Brain microvascular endothelial cell (primary cell): ENCODE measurements at regions not wholly inside any gene's neighbourhood (a gene's known extent, or its start where the extent isn't known, plus 50 kb on each side); places are given as distances from the start of the nearest gene placed in this dataset.

ENCODE experiments used
- DNase-seq: peaks from one replicate; pipeline ENCODE4 v3.0.0-alpha.2; 2020
- H3K27ac ChIP-seq: fragments of 250-450 bp; sonication (Bioruptor Pico); 2 replicates; pipeline ENCODE4 v1.5.1; 2020; ENCODE audit warnings: mild to moderate bottlenecking, moderate library complexity
- H3K27me3 ChIP-seq: fragments of 250-450 bp; sonication (Bioruptor Pico); replicated peaks from 2 replicates; pipeline ENCODE4 v1.5.1; 2020; ENCODE audit warnings: mild to moderate bottlenecking
- H3K36me3 ChIP-seq: fragments of 250-450 bp; sonication (Bioruptor Pico); replicated peaks from 2 replicates; pipeline ENCODE4 v1.5.1; 2020; ENCODE audit warnings: mild to moderate bottlenecking
- H3K4me3 ChIP-seq: 2 replicates; pipeline ENCODE4 v1.5.1; 2011; ENCODE audit warnings: low read depth, mild to moderate bottlenecking, control low read depth, low read length, moderate library complexity
- in situ Hi-C: cut with HindIII; loops from 2 replicates; pipeline ENCODE4 v1.10.0; 2017; ENCODE audit warnings: low sequenced_read_pairs, low pct_ligation_motif_present
- TF ChIP-seq, protein P1 (sequence below): IDR thresholded peaks from 2 replicates; pipeline ENCODE4 v1.5.1; 2011; ENCODE audit warnings: low read depth, mild to moderate bottlenecking, moderate library complexity, low read length, control low read depth, inconsistent platforms; ENCODE audit errors: missing control alignments

DNA sequence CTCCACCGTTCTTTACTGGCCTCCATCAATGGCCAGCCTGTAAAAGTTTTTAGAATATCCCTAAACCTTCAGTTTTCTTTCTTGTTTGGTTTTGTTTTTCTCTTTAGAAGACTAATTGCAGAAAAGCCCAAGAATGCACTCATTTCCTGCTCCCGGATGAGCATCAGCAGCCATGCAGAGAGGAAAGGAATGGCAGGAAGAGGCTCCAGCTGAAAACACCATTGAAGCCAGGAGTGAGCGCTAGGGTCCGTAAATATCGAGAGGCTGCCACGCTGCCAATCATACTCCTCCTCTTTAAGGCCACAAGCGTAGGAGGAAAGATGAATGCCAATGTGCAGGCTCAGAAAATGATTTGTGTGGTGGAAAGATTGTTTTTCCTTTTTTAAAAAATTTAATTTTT lies 57.4 kb upstream of the UBE2L5 start:
- Histone ChIP-seq H3K27me3 (no peaks in the 10 kb centered on the region), H3K4me3 (no peak overlapping the region), H3K36me3 (no peaks in the 10 kb centered on the region), H3K27ac (no peak overlapping the region)
- DNase-seq, result no peak
- in situ Hi-C loops, result no loop called here
- TF ChIP-seq, protein P1, sequence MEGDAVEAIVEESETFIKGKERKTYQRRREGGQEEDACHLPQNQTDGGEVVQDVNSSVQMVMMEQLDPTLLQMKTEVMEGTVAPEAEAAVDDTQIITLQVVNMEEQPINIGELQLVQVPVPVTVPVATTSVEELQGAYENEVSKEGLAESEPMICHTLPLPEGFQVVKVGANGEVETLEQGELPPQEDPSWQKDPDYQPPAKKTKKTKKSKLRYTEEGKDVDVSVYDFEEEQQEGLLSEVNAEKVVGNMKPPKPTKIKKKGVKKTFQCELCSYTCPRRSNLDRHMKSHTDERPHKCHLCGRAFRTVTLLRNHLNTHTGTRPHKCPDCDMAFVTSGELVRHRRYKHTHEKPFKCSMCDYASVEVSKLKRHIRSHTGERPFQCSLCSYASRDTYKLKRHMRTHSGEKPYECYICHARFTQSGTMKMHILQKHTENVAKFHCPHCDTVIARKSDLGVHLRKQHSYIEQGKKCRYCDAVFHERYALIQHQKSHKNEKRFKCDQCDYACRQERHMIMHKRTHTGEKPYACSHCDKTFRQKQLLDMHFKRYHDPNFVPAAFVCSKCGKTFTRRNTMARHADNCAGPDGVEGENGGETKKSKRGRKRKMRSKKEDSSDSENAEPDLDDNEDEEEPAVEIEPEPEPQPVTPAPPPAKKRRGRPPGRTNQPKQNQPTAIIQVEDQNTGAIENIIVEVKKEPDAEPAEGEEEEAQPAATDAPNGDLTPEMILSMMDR, result no peak

DNA sequence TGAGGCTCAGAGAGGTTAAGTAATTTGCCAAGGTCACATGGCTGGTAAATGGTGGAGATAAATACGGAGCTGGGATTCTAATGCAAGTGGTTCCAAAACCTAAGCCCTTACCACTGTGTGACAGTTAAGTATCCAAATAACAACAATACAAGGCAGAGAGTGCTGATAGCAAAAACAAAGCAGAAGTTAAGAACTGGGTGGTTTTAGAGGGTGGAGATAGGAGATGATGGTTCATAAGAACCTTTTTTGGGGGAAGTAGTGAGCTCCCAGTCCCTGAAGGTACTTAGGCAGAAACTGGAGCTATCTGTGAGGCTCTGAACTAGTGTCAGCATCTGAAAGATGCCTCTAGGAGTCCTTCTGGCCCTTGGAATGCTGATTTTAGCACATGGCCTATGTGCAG lies 56.2 kb upstream of the UBE2L5 start:
- Histone ChIP-seq H3K27ac (no peak overlapping the region), H3K27me3 (no peaks in the 10 kb centered on the region), H3K36me3 (no peaks in the 10 kb centered on the region), H3K4me3 (no peak overlapping the region)
- TF ChIP-seq, protein P1, result no peak
- in situ Hi-C loops, result no loop called here
- no peak for DNase-seq

DNA sequence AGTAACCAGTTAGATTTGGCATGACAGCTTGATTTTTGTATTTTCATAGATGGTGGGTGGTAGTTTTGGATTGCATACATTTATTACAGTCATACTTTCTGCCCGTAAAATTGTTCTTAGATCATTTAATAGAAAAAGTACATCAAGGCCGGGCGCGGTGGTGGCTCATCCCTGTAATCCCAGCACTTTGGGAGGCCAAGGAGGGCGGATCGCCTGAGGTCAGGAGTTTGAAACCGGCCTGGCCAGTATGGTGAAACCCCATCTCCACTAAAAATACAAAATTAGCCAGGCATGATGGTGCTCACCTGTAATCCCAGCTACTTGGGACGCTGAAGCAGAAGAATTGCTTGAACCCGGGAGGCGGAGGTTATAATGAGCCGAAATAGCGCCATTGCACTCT lies 55.0 kb upstream of the UBE2L5 start:
- no peak for DNase-seq
- in situ Hi-C loops, result no loop called here
- Histone ChIP-seq H3K27ac (no peak overlapping the region), H3K4me3 (no peak overlapping the region), H3K27me3 (no peaks in the 10 kb centered on the region), H3K36me3 (no peaks in the 10 kb centered on the region)
- TF ChIP-seq, protein P1, result no peak

DNA sequence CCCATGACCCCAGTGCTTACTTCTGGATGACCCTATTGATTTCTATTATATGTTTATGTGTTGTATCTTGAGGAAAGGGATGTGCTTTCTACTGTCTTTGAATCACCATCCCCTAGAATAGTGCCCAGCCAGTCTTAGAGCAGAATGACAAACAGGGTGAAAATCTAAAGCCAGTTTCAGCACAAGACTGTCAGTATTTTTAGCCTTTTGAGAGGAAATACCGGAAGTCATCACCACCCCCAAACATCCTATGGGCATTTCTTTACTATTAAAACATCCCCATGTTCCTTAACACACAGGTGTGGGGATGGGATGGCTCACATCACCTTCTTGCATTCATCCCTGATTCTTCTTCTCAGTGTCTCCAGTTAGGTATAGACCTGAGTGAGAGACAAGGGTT lies 52.1 kb upstream of the UBE2L5 start:
- H3K36me3 ChIP-seq, result no peaks in the 10 kb centered on the region
- no peak for DNase-seq
- no peak overlapping the region for H3K27ac ChIP-seq
- H3K4me3 ChIP-seq, result no peak overlapping the region
- TF ChIP-seq, protein P1, result no peak
- H3K27me3 ChIP-seq, result no peaks in the 10 kb centered on the region
- in situ Hi-C loops, result no loop called here

DNA sequence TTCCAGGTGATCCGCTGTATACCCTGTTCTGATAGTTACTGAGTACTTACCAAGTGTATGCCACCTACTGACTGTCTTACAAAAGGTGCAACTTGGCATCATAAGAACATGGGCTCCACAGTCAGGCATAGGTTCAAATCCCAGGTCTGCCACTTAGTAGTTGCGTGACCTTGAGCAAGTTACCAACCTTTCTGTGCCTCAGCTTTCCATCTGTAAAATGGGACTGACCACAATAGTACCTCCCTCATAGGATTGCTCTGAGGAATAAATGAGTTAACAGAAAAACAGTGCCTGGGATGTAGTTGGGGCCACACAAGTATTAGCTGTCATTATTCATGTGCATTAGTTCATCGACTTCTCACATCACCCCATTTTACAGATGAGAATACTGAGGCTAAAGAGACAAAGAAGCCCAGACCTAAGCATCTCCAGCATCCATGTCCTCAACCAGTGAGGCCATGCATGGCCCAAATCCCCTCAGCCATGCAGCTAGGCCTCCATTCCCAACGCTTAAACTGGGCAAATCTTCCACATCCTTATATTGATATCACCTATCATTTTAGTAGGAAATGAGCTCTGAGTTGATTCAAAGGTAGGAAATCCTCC lies 51.3 kb upstream of the UBE2L5 start:
- DNase-seq, result no peak
- no peaks in the 10 kb centered on the region for H3K27me3 ChIP-seq
- no peak overlapping the region for H3K27ac ChIP-seq
- no peaks in the 10 kb centered on the region for H3K36me3 ChIP-seq
- in situ Hi-C loops, result no loop called here
- TF ChIP-seq, protein P1, result no peak
- no peak overlapping the region for H3K4me3 ChIP-seq

DNA sequence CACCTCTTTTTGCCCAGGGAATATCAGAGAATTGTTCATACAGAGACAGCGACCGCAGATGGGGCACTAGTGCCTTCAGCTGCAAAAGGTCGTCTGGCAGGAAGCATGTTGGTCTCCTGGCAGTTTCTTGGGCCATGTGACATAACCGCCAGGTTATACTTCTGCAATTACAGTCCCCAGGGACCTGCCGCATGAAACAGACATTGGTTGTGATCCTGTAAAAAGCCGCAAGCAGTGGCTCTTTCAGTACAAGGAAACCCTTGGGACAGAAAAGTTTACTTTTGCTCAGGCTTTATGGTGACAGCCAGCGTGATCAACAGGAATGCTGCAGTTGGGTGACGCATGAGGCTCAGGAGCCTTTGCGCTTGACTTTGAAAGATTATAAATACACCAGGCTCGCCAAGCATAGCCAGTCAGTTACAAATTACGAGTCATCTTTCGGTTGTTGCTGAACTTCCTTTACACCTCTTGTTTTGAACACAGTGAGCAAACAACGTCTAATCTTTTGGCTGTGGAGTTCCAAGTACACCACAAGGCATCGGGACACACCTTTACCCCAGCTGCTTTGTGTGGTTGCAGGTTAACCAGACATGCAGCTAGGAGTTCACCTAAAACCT lies 50.5 kb upstream of the UBE2L5 start:
- in situ Hi-C loops, result no loop called here
- Histone ChIP-seq H3K27me3 (no peaks in the 10 kb centered on the region), H3K36me3 (no peaks in the 10 kb centered on the region), H3K27ac (no peak overlapping the region), H3K4me3 (no peak overlapping the region)
- peak; percentile 57 for DNase-seq
- TF ChIP-seq, protein P1, result no peak
